Mesenchymal stem cell (in vitro differentiated cells and primary cell): ENCODE measurements at regions not wholly inside any gene's neighbourhood (a gene's known extent, or its start where the extent isn't known, plus 50 kb on each side); places are given as distances from the start of the nearest gene placed in this dataset.
A peak's percentile ranks its signal among the peaks of the same experiment; 100 is the strongest.
"Not testable (repeated sequence)": the region's sequence is repeated elsewhere in the genome, so short reads cannot be mapped to it uniquely, and the experiment has no call there.

Experiments used
- DNase-seq: peaks from one replicate; pipeline ENCODE4 v3.0.0-alpha.2; 2013
- H2AFZ ChIP-seq: one replicate; pipeline ENCODE4 v1.6.1; 2013; ENCODE audit warnings: low read depth, mild to moderate bottlenecking, control low read depth, inconsistent platforms, low read length, moderate library complexity
- H2AK5ac ChIP-seq: 2 replicates; pipeline ENCODE4 v1.6.1; 2013; ENCODE audit warnings: low read length, moderate library complexity, mild to moderate bottlenecking, inconsistent platforms; ENCODE audit not compliant: severe bottlenecking
- H2BK120ac ChIP-seq: one replicate; pipeline ENCODE4 v1.6.1; 2013; ENCODE audit warnings: low read depth, mild to moderate bottlenecking, inconsistent platforms, low read length, moderate library complexity
- H2BK12ac ChIP-seq, 2 experiments: one replicate each; pipeline ENCODE4 v1.6.1; 2013; ENCODE audit warnings: inconsistent platforms in 2 of 2, low read length in 2 of 2, mild to moderate bottlenecking in 2 of 2, moderate library complexity in 2 of 2, control low read depth in 1 of 2
- H2BK15ac ChIP-seq: one replicate; pipeline ENCODE4 v1.6.1; 2013; ENCODE audit warnings: mild to moderate bottlenecking, low read depth, inconsistent platforms; ENCODE audit not compliant: poor library complexity, severe bottlenecking
- H2BK5ac ChIP-seq: 2 replicates; pipeline ENCODE4 v1.6.1; 2013; ENCODE audit warnings: low read depth, mild to moderate bottlenecking, low read length, control low read depth, inconsistent platforms; ENCODE audit not compliant: poor library complexity, severe bottlenecking
- H3K14ac ChIP-seq, 2 experiments: one replicate each; pipeline ENCODE4 v1.6.1; 2013; ENCODE audit warnings: inconsistent platforms in 2 of 2, low read length in 2 of 2, control low read depth in 1 of 2, mild to moderate bottlenecking in 1 of 2, moderate library complexity in 1 of 2
- H3K18ac ChIP-seq, 2 experiments: one replicate each; pipeline ENCODE4 v1.6.1; 2013; ENCODE audit warnings: inconsistent platforms in 2 of 2, low read length in 2 of 2, control low read depth in 1 of 2, low read depth in 1 of 2, mild to moderate bottlenecking in 1 of 2
- H3K23ac ChIP-seq, 2 experiments: one replicate each; pipeline ENCODE4 v1.6.1; 2013; ENCODE audit warnings: inconsistent platforms in 2 of 2, low read length in 2 of 2, mild to moderate bottlenecking in 2 of 2, moderate library complexity in 2 of 2, control low read depth in 1 of 2
- H3K27ac ChIP-seq: 2 replicates; pipeline ENCODE4 v1.5.1; 2013; ENCODE audit warnings: mild to moderate bottlenecking, moderate library complexity, low read length, control low read depth, inconsistent platforms; ENCODE audit not compliant: poor library complexity, severe bottlenecking
- H3K27me3 ChIP-seq, 2 experiments: 2 replicates each; pipeline versions ENCODE4 v1.6.1 to v1.7.0; 2013; ENCODE audit warnings: low read length in 2 of 2, mild to moderate bottlenecking in 2 of 2, moderate library complexity in 2 of 2, control low read depth in 1 of 2, inconsistent platforms in 1 of 2; ENCODE audit not compliant: control insufficient read depth in 1 of 2, insufficient read depth in 1 of 2
- H3K36me3 ChIP-seq, 2 experiments: 2 replicates each; pipeline versions ENCODE4 v1.6.1 to v1.7.0; 2013; ENCODE audit warnings: low read length in 2 of 2, control low read depth in 1 of 2, inconsistent platforms in 1 of 2, low read depth in 1 of 2, mild to moderate bottlenecking in 1 of 2; ENCODE audit not compliant: insufficient read depth in 2 of 2, control insufficient read depth in 1 of 2
- H3K4ac ChIP-seq, 2 experiments: one replicate each; pipeline ENCODE4 v1.6.1; 2013; ENCODE audit warnings: inconsistent platforms in 2 of 2, low read length in 2 of 2, mild to moderate bottlenecking in 2 of 2, moderate library complexity in 2 of 2, control low read depth in 1 of 2, low read depth in 1 of 2
- H3K4me1 ChIP-seq: 2 replicates; pipeline ENCODE4 v1.6.1; 2013; ENCODE audit warnings: low read depth, low read length, control low read depth; ENCODE audit not compliant: control insufficient read depth, insufficient read depth
- H3K4me2 ChIP-seq: 2 replicates; pipeline ENCODE4 v1.6.1; 2013; ENCODE audit warnings: low read length, mild to moderate bottlenecking, inconsistent platforms; ENCODE audit not compliant: poor library complexity, severe bottlenecking
- H3K4me3 ChIP-seq, 2 experiments: 2 replicates each; pipeline versions ENCODE4 v1.5.1 to v1.7.0; 2013; ENCODE audit warnings: low read length in 2 of 2, mild to moderate bottlenecking in 2 of 2, control low read depth in 1 of 2, low read depth in 1 of 2; ENCODE audit not compliant: insufficient read depth in 1 of 2
- H3K79me1 ChIP-seq: replicated peaks from 2 replicates; pipeline ENCODE4 v1.6.1; 2013; ENCODE audit warnings: mild to moderate bottlenecking, control low read depth, low read length, inconsistent platforms; ENCODE audit not compliant: poor library complexity, severe bottlenecking
- H3K9ac ChIP-seq: 2 replicates; pipeline ENCODE4 v1.7.0; 2013; ENCODE audit warnings: mild to moderate bottlenecking, low read length, moderate library complexity
- H3K9me3 ChIP-seq: 2 replicates; pipeline ENCODE4 v1.7.0; 2013; ENCODE audit warnings: mild to moderate bottlenecking, low read length; ENCODE audit not compliant: control insufficient read depth
- H4K8ac ChIP-seq: one replicate; pipeline ENCODE4 v1.6.1; 2013; ENCODE audit warnings: inconsistent platforms, mild to moderate bottlenecking, low read length, moderate library complexity
- H4K91ac ChIP-seq: one replicate; pipeline ENCODE4 v1.6.1; 2013; ENCODE audit warnings: mild to moderate bottlenecking, low read length, inconsistent platforms
- WGBS: methylation state at CpG from one replicate; pipeline ENCODE4 v1.1.7; 2013; ENCODE audit warnings: mixed read lengths; 5-methylcytosine and 5-hydroxymethylcytosine counted together

- WGBS = 95% methylated on average over 20 of the region's 26 CpGs
- H2BK15ac ChIP-seq, H3K27me3 ChIP-seq, H3K9ac ChIP-seq, H3K27ac ChIP-seq, H3K79me1 ChIP-seq, H3K36me3 ChIP-seq, H3K4me1 ChIP-seq, H3K23ac ChIP-seq, H3K4me3 ChIP-seq, H2AK5ac ChIP-seq, H3K4ac ChIP-seq, H3K4me2 ChIP-seq, H4K91ac ChIP-seq, DNase-seq, H3K18ac ChIP-seq, H2AFZ ChIP-seq, H2BK120ac ChIP-seq, H2BK5ac ChIP-seq, H2BK12ac ChIP-seq, H3K14ac ChIP-seq, H4K8ac ChIP-seq, H3K9me3 ChIP-seq: not testable (repeated sequence)
Measured at GRCh38 chr5:40438646-40439045, 241.1 kb upstream of the PTGER4 start.

DNA sequence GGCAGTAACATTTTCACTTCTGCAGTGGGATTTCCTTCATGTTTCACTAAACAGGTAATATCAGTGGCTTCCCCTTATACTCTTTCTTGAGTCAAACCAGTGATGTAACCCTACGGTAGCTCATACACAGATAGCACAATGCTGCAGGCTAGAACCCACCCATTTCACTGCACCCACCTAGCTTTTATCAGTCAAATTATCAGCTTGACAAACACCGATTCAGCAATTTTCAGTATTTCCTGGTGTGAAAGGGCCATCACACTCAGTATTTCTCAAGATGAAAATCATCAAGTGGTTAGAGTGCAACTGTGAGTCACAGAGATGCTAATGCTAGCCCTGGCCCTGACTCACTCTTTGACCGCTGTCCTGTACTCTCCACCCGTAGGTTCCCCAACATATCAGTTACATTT, 242.3 kb upstream of the PTGER4 start:
- no peak overlapping the region for H3K4me3 ChIP-seq
- H4K91ac ChIP-seq = no peak overlapping the region
- no peak overlapping the region for H3K23ac ChIP-seq
- H3K9ac ChIP-seq = no peak overlapping the region
- peak; percentile 74 for DNase-seq
- H3K4me2 ChIP-seq = no peak overlapping the region
- no peak overlapping the region for H2BK12ac ChIP-seq
- peak overlapping the region in 1 of 2 experiments; percentile 65 for H3K14ac ChIP-seq
- H4K8ac ChIP-seq = no peak overlapping the region
- H2AFZ ChIP-seq = no peak overlapping the region
- H3K4ac ChIP-seq = no peak overlapping the region
- H3K4me1 ChIP-seq = no peaks in the 10 kb centered on the region
- peak overlapping the region; percentile 22 for H3K27ac ChIP-seq
- no peak overlapping the region for H2BK15ac ChIP-seq
- 66% methylated on average over 3 of the region's 4 CpGs for WGBS
- H2BK5ac ChIP-seq = no peak overlapping the region
- no peaks in the 10 kb centered on the region for H3K9me3 ChIP-seq
- H2BK120ac ChIP-seq = no peak overlapping the region
- no peaks in the 10 kb centered on the region for H3K27me3 ChIP-seq
- H2AK5ac ChIP-seq = no peak overlapping the region
- H3K18ac ChIP-seq = no peak overlapping the region
- no peaks in the 10 kb centered on the region for H3K36me3 ChIP-seq
- no peaks in the 10 kb centered on the region for H3K79me1 ChIP-seq

DNA sequence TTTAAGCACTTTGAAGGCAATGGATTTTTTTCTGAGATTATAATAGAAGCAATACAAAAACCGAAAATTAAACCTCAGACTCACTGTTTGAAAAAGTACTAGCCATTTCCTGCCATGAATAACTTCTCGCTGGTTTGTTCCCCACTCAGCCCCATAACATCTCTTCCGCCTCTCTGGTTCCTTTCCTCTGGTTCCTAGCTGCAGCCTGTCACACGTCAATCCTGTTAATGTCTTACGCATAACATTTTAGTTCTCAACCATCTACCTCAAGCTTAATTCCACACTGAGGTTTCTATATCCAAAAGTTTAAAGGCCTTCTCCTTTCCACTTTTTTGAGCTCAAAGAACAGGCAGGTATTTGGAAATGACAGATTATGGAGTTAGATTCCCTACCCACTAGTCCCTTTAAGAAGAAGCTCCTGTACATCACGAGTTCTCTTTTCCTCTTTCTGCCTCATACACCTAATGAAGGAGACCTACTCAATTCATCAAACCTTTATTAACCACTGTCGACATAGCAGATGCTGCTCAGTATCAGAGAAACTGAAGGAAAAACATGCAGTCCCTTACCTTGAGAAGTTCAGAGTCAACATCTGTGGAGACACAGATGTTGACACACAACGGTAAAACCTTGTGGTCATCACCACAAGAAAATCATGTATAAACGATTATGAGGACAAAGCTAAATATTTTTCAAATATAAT, 243.0 kb upstream of the PTGER4 start:
- H4K8ac ChIP-seq = no peak overlapping the region
- H3K4me3 ChIP-seq = no peak overlapping the region
- no peaks in the 10 kb centered on the region for H3K9me3 ChIP-seq
- H3K9ac ChIP-seq = no peak overlapping the region
- H2BK15ac ChIP-seq = no peak overlapping the region
- H3K27ac ChIP-seq = no peak overlapping the region
- H3K4ac ChIP-seq = no peak overlapping the region
- no peak overlapping the region for H2BK12ac ChIP-seq
- H3K23ac ChIP-seq = no peak overlapping the region
- no peak overlapping the region for H3K4me2 ChIP-seq
- no peak for DNase-seq
- 93% methylated on average over 9 of the region's 9 CpGs for WGBS
- no peak overlapping the region for H3K14ac ChIP-seq
- no peak overlapping the region for H4K91ac ChIP-seq
- no peak overlapping the region for H2BK120ac ChIP-seq
- H2AK5ac ChIP-seq = no peak overlapping the region
- H3K18ac ChIP-seq = no peak overlapping the region
- H3K27me3 ChIP-seq = no peaks in the 10 kb centered on the region
- H2BK5ac ChIP-seq = no peak overlapping the region
- H3K4me1 ChIP-seq = no peaks in the 10 kb centered on the region
- H3K36me3 ChIP-seq = no peaks in the 10 kb centered on the region
- H3K79me1 ChIP-seq = no peaks in the 10 kb centered on the region
- no peak overlapping the region for H2AFZ ChIP-seq

GRCh38 chr5:40435706-40436105, 244.0 kb upstream of the PTGER4 start:
- not testable (repeated sequence) for H3K4me3 ChIP-seq, H2BK5ac ChIP-seq, H3K14ac ChIP-seq, H3K9ac ChIP-seq, H3K36me3 ChIP-seq, H3K79me1 ChIP-seq, H3K18ac ChIP-seq, H3K4me2 ChIP-seq, H4K8ac ChIP-seq, H3K27me3 ChIP-seq, H2BK12ac ChIP-seq, H2AFZ ChIP-seq, H3K4me1 ChIP-seq, H3K27ac ChIP-seq, H3K23ac ChIP-seq, H2BK120ac ChIP-seq, DNase-seq, H2AK5ac ChIP-seq, H3K9me3 ChIP-seq, H3K4ac ChIP-seq, H2BK15ac ChIP-seq, H4K91ac ChIP-seq
- 93% methylated on average over 3 of the region's 4 CpGs for WGBS
